Tibial artery (tissue), 4 donors: ENCODE measurements at regions not wholly inside any gene's neighbourhood (a gene's known extent, or its start where the extent isn't known, plus 50 kb on each side); places are given as distances from the start of the nearest gene placed in this dataset.

Experiments
- DNase-seq, 2 donors: peaks; one replicate each; pipeline ENCODE4 v3.0.0-alpha.2; 2019
- H3K27ac ChIP-seq, 2 donors: fragments of 200-600 bp; sonication (generic) in 1 of 2; 1 replicate in 1 of 2; 2 replicates in 1 of 2; pipeline ENCODE4 v1.5.1; 2018 to 2019; ENCODE audit warnings: mild to moderate bottlenecking in 1 of 2
- H3K27me3 ChIP-seq, 2 donors: fragments of 200-600 bp; sonication (generic) in 1 of 2; one replicate each; pipeline versions ENCODE4 v1.5.1 to v1.6.0; 2016 to 2019
- H3K36me3 ChIP-seq, 3 donors: fragments of 200-600 bp; sonication (generic) in 2 of 3; one replicate each; pipeline ENCODE4 v1.5.1; 2016 to 2019; ENCODE audit warnings: mild to moderate bottlenecking in 2 of 3
- H3K4me1 ChIP-seq, 4 donors: fragments of 200-600 bp; sonication (generic) in 2 of 4; 1 replicate in 3 of 4; 2 replicates in 1 of 4; pipeline ENCODE4 v1.5.1; 2016 to 2019
- H3K4me3 ChIP-seq, 2 donors: fragments of 200-600 bp; sonication (generic) in 1 of 2; 1 replicate in 1 of 2; 2 replicates in 1 of 2; pipeline ENCODE4 v1.5.1; 2018 to 2019; ENCODE audit warnings: mild to moderate bottlenecking in 2 of 2
- H3K9me3 ChIP-seq, 3 donors: fragments of 200-600 bp; sonication (generic) in 1 of 3; one replicate each; pipeline ENCODE4 v1.5.1; 2016 to 2019
- CTCF ChIP-seq, 2 experiments: fragments of 200-600 bp in 1 of 2; fragments of 450-650 bp in 1 of 2; IDR thresholded peaks; one replicate each; pipeline ENCODE4 v1.5.1; 2017 to 2019; ENCODE audit warnings: antibody characterized with exemption in 2 of 2, mild to moderate bottlenecking in 1 of 2, moderate library complexity in 1 of 2
- intact Hi-C: fragments of 100-400 bp; cut with DNase I; formaldehyde crosslinking; loops from one replicate; pipeline ENCODE4 v1.15.0; 2023; ENCODE audit warnings: low total_unique reads

GRCh38 chr10:27618036-27618615 lies 114.0 kb downstream of the RAB18 start:
- no peaks in the 10 kb centered on the region for H3K27me3 ChIP-seq
- no peak overlapping the region for H3K27ac ChIP-seq
- H3K4me3 ChIP-seq: no peak overlapping the region
- peaks cover 0 to 42% (median 18%) of the 10 kb centered on the region in 4 donors for H3K4me1 ChIP-seq
- no peaks in the 10 kb centered on the region for H3K36me3 ChIP-seq
- no peak for TF ChIP-seq CTCF (IDR thresholded peaks at IDR 0.05)
- intact Hi-C loops: no loop called here
- DNase-seq: no peak
- no peaks in the 10 kb centered on the region for H3K9me3 ChIP-seq

DNA sequence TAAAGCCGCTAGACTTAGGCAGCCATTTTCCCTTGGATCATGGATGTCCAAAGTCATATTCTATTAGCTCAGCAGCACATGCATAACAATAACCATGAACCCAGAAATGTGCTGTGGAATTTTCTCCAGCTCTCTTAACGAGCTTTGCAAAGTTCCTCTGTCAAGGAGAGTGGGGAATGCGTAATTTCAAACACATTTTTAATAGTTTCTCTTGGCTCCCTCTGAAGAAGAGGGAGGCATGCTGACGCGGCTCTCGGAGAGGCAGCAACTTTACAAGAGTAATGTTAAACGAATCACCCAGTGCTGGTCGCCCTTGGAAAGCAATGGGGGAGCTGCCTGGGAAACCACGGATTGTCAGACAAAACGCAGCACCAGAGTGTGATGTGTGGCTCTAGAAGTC lies 114.8 kb downstream of the RAB18 start:
- TF ChIP-seq CTCF (IDR thresholded peaks at IDR 0.05): no peak
- Histone ChIP-seq H3K9me3 (no peaks in the 10 kb centered on the region), H3K36me3 (no peaks in the 10 kb centered on the region), H3K4me1 (peaks cover 0 to 42% (median 18%) of the 10 kb centered on the region in 4 donors), H3K27me3 (no peaks in the 10 kb centered on the region), H3K27ac (peak overlapping the region; percentile 67 to 72), H3K4me3 (no peak overlapping the region)
- no peak for DNase-seq
- intact Hi-C loops: no loop called here

- intact Hi-C loops: no loop called here
- Histone ChIP-seq H3K4me1 (peaks cover 0 to 42% (median 18%) of the 10 kb centered on the region in 4 donors), H3K36me3 (no peaks in the 10 kb centered on the region), H3K27ac (peak overlapping the region; percentile 67 to 72), H3K27me3 (no peaks in the 10 kb centered on the region), H3K4me3 (no peak overlapping the region), H3K9me3 (no peaks in the 10 kb centered on the region)
- TF ChIP-seq CTCF (IDR thresholded peaks at IDR 0.05): no peak
- DNase-seq: no peak
Observed at GRCh38 chr10:27619329-27619728, 115.2 kb downstream of the RAB18 start.

GRCh38 chr10:27620430-27621397 lies 116.6 kb downstream of the RAB18 start:
- Histone ChIP-seq H3K4me3 (peak overlapping the region; percentile 1 to 15), H3K9me3 (no peaks in the 10 kb centered on the region), H3K27ac (peak overlapping the region; percentile 67 to 72), H3K27me3 (no peaks in the 10 kb centered on the region), H3K36me3 (no peaks in the 10 kb centered on the region), H3K4me1 (peaks cover 0 to 42% (median 18%) of the 10 kb centered on the region in 4 donors)
- TF ChIP-seq CTCF (IDR thresholded peaks at IDR 0.05): no peak
- DNase-seq: peak; percentile 49 to 74
- intact Hi-C loops: no loop called here

DNA sequence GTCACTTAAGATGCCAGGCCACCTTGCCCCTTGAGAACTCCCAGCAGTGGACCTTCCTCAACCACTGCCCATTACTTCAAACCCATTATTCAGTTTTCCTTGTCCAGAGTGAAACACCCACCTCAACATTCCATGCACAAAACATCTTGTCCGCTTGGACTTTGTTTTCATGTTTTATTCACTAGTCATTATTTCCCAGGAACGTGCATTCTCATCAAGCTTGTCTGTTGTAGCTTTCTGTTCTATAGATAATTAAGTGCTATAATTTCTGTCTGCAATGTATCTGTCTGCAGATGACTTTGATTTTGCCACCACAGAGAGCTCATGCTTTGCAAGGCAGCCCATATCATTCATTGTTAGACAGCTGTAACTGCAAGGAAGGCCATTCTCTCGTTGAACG lies 117.4 kb downstream of the RAB18 start:
- DNase-seq: no peak
- intact Hi-C loops: no loop called here
- Histone ChIP-seq H3K27ac (peak overlapping the region; percentile 67 to 72), H3K4me1 (peaks cover 0 to 42% (median 18%) of the 10 kb centered on the region in 4 donors), H3K4me3 (peak overlapping the region; percentile 1 to 15), H3K36me3 (no peaks in the 10 kb centered on the region), H3K27me3 (no peaks in the 10 kb centered on the region), H3K9me3 (no peaks in the 10 kb centered on the region)
- TF ChIP-seq CTCF (IDR thresholded peaks at IDR 0.05): no peak
